Activated T-cell treated with anti-CD3 and anti-CD28 coated beads, Interleukin-2, amount 50 U/mL, for 48 hours (primary cell): ENCODE measurements at regions not wholly inside any gene's neighbourhood (a gene's known extent, or its start where the extent isn't known, plus 50 kb on each side); places are given as distances from the start of the nearest gene placed in this dataset.

Experiments
- DNase-seq, 2 experiments: peaks; one replicate each; pipeline ENCODE4 v3.0.0-alpha.2; 2020

- no peak for DNase-seq
These were observed 95.0 kb upstream of the ALDH1A3 start for GRCh38 chr15:100784493-100785180.

GRCh38 chr15:100785181-100786138, 94.2 kb upstream of the ALDH1A3 start:
- DNase-seq: no peak

GRCh38 chr15:100786139-100786531, 93.5 kb upstream of the ALDH1A3 start:
- DNase-seq: no peak

DNA sequence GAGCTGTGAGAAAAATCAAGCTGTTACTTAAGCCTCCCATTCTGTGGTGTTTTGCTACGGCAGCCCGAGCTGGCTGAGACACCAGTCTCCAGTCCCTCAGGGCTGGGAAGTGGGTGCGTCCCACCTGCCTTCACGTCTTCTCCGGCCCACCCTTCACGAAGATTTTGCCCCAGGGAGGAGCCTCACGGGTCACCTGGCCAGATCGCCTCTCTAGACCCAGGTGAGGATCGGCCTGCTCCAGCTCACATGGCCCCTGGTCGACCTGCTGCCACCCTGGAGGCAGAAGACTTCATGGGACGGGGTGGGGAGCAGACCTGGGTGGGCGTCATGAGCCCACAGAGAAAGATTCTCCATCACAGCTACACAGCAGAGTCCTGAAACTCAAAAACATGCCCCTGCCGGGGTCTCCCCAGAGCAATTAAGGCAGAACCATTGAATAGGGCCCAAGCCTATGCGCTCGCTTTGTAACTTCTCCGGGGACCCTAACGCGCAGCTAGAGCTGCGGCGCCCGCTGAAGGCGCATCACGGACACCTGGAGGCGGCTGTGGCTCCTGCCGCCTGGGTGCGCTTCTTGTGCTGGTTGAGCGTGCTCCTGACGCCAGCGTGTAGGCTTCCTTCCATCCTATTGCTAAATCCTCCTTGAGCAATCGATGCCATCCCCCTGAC, 92.6 kb upstream of the ALDH1A3 start:
- DNase-seq: no peak

GRCh38 chr15:100787567-100788417, 91.8 kb upstream of the ALDH1A3 start:
- DNase-seq: no peak

DNA sequence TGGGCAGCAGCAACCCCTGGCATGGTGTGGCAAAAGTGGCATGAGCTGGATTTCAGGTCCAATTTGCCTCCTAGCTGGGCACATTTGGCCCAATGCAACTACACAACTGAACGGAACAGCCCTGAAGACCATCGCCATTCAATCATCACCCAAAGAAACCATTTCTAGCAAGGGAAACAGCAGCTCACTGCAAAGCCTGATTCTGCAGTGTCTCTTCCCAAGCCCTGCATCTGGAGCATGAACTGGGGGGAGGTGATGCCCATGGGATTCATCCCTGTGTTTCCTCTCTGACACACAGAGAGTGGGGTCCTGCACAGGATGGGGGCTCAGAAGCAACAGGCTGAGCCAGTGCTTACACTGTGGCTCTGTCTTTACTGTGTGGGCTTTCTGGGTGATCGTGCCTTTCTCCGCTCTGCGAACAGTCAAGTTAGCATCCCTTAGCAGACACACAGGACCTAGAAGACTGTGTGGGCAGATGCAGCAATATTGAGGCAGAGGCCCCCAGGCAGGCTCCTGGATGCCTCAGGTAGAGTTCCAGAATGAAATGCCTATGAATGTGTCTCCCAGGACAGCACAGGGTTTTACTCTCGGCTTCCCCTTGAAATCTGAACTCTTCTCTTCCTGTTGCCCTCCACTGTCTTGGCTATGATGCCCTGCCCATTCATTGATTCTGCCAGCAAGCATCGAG, 91.1 kb upstream of the ALDH1A3 start:
- DNase-seq: no peak

GRCh38 chr15:100790786-100791265, 88.8 kb upstream of the ALDH1A3 start:
- no peak for DNase-seq

DNA sequence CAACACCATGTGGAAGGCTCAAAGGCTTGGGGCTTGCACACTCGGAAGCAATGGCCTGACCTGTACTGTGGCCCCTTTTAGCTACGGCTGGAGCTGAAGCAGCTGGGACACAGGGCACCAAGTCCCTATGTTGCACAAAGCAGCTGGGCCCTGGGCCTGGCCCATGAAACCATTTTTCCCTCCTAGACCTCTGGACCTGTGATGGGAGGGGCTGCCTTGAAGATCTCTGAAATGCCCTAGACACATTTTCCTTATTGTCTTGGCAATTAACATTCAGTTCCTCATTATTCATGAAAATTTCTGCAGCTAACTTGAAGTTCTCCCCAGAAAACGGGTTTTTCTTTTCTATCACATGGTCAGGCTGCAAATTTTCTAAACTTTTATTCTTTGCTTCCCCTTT, 85.6 kb upstream of the ALDH1A3 start:
- no peak for DNase-seq

DNA sequence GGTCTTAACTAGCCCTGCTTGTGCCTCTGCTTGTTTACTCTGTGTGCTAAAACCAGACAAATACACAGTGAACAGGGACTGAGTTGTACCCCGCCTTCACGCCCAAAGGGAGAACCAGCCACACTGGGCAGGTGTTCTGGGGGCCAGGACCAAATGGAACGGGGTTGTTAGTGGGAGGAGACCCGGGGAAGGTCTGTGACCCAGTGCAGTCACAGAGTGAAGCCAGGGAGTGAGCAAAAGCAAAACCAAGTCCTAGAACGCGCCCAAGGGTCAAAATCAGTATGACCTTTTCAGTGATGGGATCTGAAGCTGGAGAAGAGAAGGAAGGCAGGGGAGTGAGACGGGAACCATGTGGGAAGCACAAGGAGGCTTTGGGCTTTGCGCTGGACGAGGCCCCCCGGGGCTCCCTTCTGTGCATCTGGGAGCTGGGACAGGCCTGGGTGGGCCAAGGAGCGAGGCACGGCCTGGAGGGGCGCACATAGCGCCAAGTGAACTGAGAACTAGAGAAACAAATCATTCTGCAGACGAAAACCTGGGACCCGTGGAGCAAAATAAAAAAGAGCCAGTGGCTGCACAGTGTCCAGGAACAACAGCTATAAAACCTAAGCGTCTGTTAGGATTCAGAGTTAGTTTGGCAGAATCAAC, 78.3 kb upstream of the ALDH1A3 start:
- DNase-seq: no peak

GRCh38 chr15:100802421-100803170, 77.0 kb upstream of the ALDH1A3 start:
- DNase-seq: no peak

DNA sequence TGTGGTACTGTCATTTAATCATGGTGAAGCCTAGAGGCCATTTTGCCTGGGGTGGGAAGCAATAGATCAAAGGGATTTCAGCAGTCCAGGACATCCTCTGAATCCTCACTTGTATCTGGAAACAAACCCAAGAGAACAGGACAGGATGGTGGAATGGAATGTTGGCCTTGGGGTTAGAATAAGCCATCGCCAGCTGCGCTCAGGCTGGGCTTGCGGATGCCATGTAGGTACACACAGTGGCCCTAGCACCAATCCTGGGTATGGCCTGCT, 76.5 kb upstream of the ALDH1A3 start:
- no peak for DNase-seq

DNA sequence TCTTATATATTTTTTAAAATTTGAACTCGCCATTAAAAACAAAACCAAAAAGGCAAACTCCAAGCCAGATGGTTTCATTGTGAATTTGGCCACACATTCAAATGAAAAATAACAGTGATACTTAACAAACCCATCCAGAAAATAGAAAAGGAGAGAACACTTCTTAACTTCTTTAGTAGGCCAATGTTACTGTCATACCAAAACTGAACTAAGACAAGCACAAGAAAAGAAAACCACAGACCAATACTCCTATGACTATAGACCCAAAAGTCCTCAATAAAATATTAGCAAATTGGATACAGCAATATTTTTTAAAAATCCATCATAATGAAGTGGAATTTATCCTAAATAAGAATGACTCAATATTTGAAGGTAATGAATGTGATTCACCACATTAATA, 73.5 kb upstream of the ALDH1A3 start:
- DNase-seq: no peak

DNA sequence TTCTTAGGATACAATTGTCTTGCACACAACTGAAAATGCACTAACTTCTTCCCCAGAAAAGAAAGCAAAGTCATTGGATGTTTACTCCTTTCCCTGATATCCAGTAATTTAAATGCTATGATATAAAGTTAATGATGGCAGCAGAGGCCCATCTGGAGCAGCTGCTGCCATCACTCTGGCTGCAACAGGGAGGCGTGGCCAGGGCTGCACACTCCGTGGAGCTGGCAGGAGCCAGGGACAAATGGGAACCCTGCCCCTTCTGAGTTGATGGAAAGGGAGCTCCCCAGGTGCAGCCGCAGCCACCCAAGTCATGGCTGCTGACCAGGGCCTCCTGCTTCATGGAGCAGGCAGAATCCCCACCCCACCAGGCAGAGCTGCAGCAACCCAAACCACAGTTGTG, 72.6 kb upstream of the ALDH1A3 start:
- DNase-seq: no peak

DNA sequence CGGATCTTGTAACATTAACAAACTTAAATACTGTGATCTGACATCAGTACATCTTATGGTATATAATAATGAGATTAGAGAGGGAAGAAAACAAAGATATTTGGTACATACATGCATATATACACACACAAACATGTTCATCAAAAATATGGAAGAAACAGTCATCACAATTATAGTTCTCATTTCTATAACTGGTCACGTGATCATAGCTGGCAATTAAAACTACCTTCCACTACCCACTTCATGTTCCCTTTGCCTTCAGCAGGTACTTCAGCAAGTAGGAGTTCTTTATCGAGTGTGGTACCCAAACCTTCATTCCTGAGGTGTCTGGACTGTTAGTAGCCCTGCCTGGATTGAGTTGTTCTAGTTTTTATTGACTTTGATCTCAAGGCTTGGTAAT, 70.9 kb upstream of the ALDH1A3 start:
- no peak for DNase-seq

DNA sequence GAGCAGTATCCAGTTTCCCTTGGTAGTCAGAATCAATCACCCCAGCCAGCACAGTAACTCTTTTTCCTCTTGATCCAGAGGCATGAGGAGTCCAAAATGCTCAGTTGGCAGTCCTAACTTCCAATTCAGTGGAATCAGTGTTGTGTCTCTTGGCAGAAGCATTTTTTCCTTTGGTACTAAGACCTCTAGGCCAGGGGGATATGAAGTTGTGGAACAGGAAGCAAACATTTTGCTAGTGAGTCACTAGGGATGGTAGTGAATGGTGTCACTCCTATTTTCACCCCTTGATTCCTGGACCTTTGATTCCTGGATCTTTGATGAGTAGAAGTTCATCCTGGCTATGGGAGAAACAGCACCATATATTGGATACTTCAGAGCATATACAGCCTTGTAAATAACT, 70.5 kb upstream of the ALDH1A3 start:
- DNase-seq: no peak

DNA sequence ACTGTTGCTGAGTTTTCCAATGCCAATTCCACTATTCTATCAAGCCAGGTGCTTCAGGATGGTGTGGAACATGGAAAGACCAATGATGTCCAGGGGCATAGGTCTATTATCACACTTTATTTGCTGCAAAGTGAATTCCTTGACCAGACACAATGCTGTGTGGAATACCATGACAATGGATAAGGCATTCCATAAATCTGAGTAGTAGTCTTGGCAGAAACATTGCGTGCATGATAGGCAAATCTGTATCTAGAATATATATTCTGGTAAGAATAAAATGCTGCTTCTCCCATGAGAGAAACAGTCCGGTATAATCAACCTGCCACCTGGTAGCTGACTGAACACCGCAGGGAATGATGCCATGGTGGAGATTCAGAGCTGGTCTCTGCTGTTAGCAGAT, 70.0 kb upstream of the ALDH1A3 start:
- no peak for DNase-seq

- no peak for DNase-seq
These were observed 69.4 kb upstream of the ALDH1A3 start for GRCh38 chr15:100810229-100810628.

DNA sequence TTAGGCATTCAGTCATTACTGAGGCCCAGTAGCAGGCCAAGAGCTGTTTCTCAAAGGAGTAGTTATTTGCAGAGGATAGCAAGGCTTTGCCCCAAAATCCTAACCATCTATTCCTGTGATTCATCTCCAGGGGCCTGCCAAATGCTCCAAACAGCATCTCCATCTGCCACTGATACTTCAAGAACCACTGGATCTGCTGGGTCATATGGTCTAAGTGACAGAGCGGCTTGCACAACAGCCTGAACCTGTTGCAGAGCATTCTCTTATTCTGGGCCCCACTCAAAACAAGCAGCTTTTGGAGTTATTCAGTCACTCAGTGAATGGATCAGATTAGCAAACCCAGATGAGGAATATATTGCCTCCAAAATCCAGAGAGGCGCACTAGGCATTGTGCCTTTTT, 68.8 kb upstream of the ALDH1A3 start:
- no peak for DNase-seq

GRCh38 chr15:100812802-100813201, 66.8 kb upstream of the ALDH1A3 start:
- DNase-seq: no peak

GRCh38 chr15:100818927-100819326, 60.7 kb upstream of the ALDH1A3 start:
- DNase-seq: no peak

DNA sequence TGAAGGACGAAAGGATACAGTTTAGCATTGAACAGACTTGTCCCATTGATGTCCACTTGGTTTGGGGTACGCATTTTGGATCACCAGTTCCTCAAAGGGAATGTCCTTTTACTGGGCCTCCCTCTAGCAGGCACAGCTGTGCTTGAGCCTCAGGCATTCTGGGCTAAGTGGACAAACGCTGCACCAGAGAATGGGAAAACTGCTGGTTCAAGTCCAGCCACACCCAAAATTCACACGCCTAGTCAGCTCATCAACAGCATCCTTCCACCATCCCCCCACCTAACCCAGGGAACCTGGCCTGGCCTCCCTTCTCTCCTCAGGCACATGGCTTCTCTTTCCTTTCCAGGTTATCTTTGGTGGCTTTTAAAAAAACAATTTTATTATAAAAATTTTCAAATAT, 59.1 kb upstream of the ALDH1A3 start:
- no peak for DNase-seq
